ENCODE measurements at regions not wholly inside any gene's neighbourhood (a gene's known extent, or its start where the extent isn't known, plus 50 kb on each side); places are given as distances from the start of the nearest gene placed in this dataset.

GRCh38 chr3:41097896-41098496 is 101.3 kb upstream of the CTNNB1 start:
- no peaks in the 10 kb centered on the region for H3K27me3 ChIP-seq
- H3K36me3 ChIP-seq = no peaks in the 10 kb centered on the region
- no peak overlapping the region for H3K27ac ChIP-seq
- no peak for DNase-seq (ENCODE audit: low spot score)
- H3K4me3 ChIP-seq = no peak overlapping the region
- H3K9me3 ChIP-seq = no peaks in the 10 kb centered on the region
- H3K4me1 ChIP-seq = peaks cover 0 to 5% of the 10 kb centered on the region in 2 donors
- TF ChIP-seq CTCF (IDR thresholded peaks at IDR 0.05) = no peak

DNA sequence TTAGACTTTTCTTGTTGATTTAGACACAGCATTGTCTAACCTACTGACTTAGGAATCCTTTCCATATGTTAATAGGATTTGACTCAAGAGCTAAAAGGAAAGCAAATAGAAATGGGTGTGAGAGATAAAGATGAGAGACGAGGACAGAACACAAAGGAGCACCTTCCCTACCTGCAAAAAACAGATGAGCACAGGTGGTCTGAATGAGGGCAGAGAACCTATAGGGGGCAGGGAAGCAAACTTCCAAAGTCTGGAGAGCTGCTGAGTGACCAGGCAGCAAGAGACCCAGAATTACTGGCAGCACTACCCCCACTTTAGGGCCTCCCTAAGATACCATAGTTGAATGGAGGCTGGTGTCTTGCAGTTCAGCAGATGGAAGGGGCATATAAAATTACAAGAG is 98.1 kb upstream of the CTNNB1 start:
- Histone ChIP-seq H3K27me3 (no peaks in the 10 kb centered on the region), H3K4me1 (peaks cover 0 to 14% of the 10 kb centered on the region in 2 donors), H3K27ac (no peak overlapping the region), H3K36me3 (no peaks in the 10 kb centered on the region), H3K4me3 (no peak overlapping the region), H3K9me3 (no peaks in the 10 kb centered on the region)
- TF ChIP-seq CTCF (IDR thresholded peaks at IDR 0.05) = no peak
- DNase-seq (ENCODE audit: low spot score) = no peak

GRCh38 chr3:41102053-41102556 is 97.2 kb upstream of the CTNNB1 start:
- no peaks in the 10 kb centered on the region for H3K27me3 ChIP-seq
- no peak overlapping the region for H3K4me3 ChIP-seq
- peaks cover 0 to 14% of the 10 kb centered on the region in 2 donors for H3K4me1 ChIP-seq
- H3K9me3 ChIP-seq = no peaks in the 10 kb centered on the region
- DNase-seq (ENCODE audit: low spot score) = no peak
- no peak overlapping the region for H3K27ac ChIP-seq
- no peak for TF ChIP-seq CTCF (IDR thresholded peaks at IDR 0.05)
- H3K36me3 ChIP-seq = no peaks in the 10 kb centered on the region

DNA sequence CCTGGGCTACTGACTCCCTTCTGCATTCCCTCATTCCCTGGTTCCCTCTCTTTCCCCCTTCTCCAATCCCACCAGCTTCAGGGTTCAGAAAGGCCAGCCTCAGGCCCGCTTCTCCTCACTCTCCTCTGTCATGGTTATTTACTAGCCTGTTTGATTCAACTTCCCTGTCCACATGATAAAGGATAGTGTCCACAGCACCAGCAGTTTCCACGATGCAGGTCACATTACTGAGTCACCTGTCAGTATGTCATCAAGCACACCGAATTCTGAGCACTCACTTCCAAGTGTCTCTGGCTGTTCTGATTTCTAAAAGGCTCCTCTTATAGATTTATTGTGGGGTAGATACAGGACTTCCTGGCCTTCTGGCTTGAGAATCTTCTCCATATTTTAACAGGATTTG is 96.6 kb upstream of the CTNNB1 start:
- Histone ChIP-seq H3K27me3 (no peaks in the 10 kb centered on the region), H3K27ac (no peak overlapping the region), H3K9me3 (no peaks in the 10 kb centered on the region), H3K4me3 (no peak overlapping the region), H3K36me3 (no peaks in the 10 kb centered on the region), H3K4me1 (peaks cover 0 to 14% of the 10 kb centered on the region in 2 donors)
- DNase-seq (ENCODE audit: low spot score) = no peak
- TF ChIP-seq CTCF (IDR thresholded peaks at IDR 0.05) = no peak

DNA sequence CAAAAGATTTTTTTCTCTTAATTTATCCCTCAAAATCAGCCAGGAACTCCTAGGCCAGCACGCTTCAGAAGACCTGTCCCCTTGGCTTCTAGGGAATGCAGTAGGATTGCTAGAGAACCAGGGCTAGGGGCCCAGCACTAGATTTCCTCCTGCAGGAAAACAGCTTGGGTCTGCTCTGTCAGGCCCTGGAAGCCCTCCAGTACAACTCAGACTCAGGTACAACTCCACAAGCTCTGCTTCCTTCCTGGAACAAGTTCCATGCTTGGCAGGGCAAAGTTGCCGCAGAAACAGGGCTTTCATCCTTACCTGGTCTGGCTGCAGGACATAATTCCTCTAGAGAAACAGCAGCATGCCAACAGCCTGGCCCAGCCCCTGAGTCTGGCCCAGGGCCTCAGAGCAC is 96.1 kb upstream of the CTNNB1 start:
- H3K9me3 ChIP-seq = no peaks in the 10 kb centered on the region
- DNase-seq (ENCODE audit: low spot score) = no peak
- H3K27ac ChIP-seq = no peak overlapping the region
- no peaks in the 10 kb centered on the region for H3K27me3 ChIP-seq
- peaks cover 0 to 14% of the 10 kb centered on the region in 2 donors for H3K4me1 ChIP-seq
- H3K36me3 ChIP-seq = no peaks in the 10 kb centered on the region
- TF ChIP-seq CTCF (IDR thresholded peaks at IDR 0.05) = no peak
- no peak overlapping the region for H3K4me3 ChIP-seq

GRCh38 chr3:41104147-41104546 is 95.2 kb upstream of the CTNNB1 start:
- Histone ChIP-seq H3K9me3 (no peaks in the 10 kb centered on the region), H3K36me3 (no peaks in the 10 kb centered on the region), H3K4me1 (peaks cover 0 to 14% of the 10 kb centered on the region in 2 donors), H3K27ac (no peak overlapping the region), H3K4me3 (no peak overlapping the region), H3K27me3 (no peaks in the 10 kb centered on the region)
- no peak for DNase-seq (ENCODE audit: low spot score)
- no peak for TF ChIP-seq CTCF (IDR thresholded peaks at IDR 0.05)

Measured in right atrium auricular region (tissue), 2 donors.